ENCODE measurements at regions not wholly inside any gene's neighbourhood (a gene's known extent, or its start where the extent isn't known, plus 50 kb on each side); places are given as distances from the start of the nearest gene placed in this dataset.

- no peaks in the 10 kb centered on the region for H3K9me3 Mint-ChIP-seq (ENCODE audit: unreplicated experiment)
- H3K36me3 Mint-ChIP-seq (ENCODE audit: low read depth, unreplicated experiment): peaks cover 4% of the 10 kb centered on the region
- H3K4me3 Mint-ChIP-seq (ENCODE audit: unreplicated experiment): peak overlapping the region; percentile 80
- H3K27me3 Mint-ChIP-seq (ENCODE audit: unreplicated experiment): peaks cover 9% of the 10 kb centered on the region
- H3K4me1 Mint-ChIP-seq (ENCODE audit: unreplicated experiment): peaks cover 26% of the 10 kb centered on the region
- DNase-seq (ENCODE audit: low spot score): peak; percentile 47
- no peak overlapping the region for H3K27ac Mint-ChIP-seq (ENCODE audit: unreplicated experiment)
- peak; percentile 62 for TF ChIP-seq CTCF (IDR thresholded peaks at IDR 0.05; ENCODE audit: unreplicated experiment)
These were observed 65.9 kb upstream of the ZNF599 start for GRCh38 chr19:34838753-34839431.

DNA sequence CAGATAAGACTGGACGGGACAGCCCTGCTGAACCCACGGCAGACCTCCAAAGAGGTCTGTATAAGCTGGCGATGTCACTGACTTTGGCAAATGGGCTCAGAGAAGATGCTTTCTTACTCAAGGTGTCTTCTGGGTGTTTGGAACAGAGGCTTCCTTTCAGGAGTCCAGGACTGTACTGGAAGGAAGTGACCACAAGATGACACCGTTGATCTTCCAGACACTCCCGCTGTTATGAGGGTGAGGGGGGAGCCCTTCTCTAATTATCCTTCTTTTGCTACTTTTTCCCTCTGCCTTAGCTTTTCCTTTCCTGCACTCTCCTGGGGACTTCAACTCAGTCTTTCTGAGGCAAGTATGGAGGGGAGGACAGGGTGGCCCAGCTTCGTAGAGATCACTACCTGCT, 65.2 kb upstream of the ZNF599 start:
- H3K27me3 Mint-ChIP-seq (ENCODE audit: unreplicated experiment): peaks cover 9% of the 10 kb centered on the region
- peak overlapping the region; percentile 80 for H3K4me3 Mint-ChIP-seq (ENCODE audit: unreplicated experiment)
- DNase-seq (ENCODE audit: low spot score): no peak
- H3K4me1 Mint-ChIP-seq (ENCODE audit: unreplicated experiment): peaks cover 26% of the 10 kb centered on the region
- peak overlapping the region; percentile 91 for H3K27ac Mint-ChIP-seq (ENCODE audit: unreplicated experiment)
- H3K9me3 Mint-ChIP-seq (ENCODE audit: unreplicated experiment): no peaks in the 10 kb centered on the region
- peaks cover 4% of the 10 kb centered on the region for H3K36me3 Mint-ChIP-seq (ENCODE audit: low read depth, unreplicated experiment)
- no peak for TF ChIP-seq CTCF (IDR thresholded peaks at IDR 0.05; ENCODE audit: unreplicated experiment)

GRCh38 chr19:34837262-34837661, 64.2 kb upstream of the ZNF599 start:
- TF ChIP-seq CTCF (IDR thresholded peaks at IDR 0.05; ENCODE audit: unreplicated experiment): no peak
- H3K4me1 Mint-ChIP-seq (ENCODE audit: unreplicated experiment): peaks cover 26% of the 10 kb centered on the region
- no peaks in the 10 kb centered on the region for H3K9me3 Mint-ChIP-seq (ENCODE audit: unreplicated experiment)
- H3K27ac Mint-ChIP-seq (ENCODE audit: unreplicated experiment): peak overlapping the region; percentile 91
- H3K36me3 Mint-ChIP-seq (ENCODE audit: low read depth, unreplicated experiment): peaks cover 4% of the 10 kb centered on the region
- peak overlapping the region; percentile 60 for H3K4me3 Mint-ChIP-seq (ENCODE audit: unreplicated experiment)
- H3K27me3 Mint-ChIP-seq (ENCODE audit: unreplicated experiment): peaks cover 12% of the 10 kb centered on the region
- DNase-seq (ENCODE audit: low spot score): peak; percentile 24

DNA sequence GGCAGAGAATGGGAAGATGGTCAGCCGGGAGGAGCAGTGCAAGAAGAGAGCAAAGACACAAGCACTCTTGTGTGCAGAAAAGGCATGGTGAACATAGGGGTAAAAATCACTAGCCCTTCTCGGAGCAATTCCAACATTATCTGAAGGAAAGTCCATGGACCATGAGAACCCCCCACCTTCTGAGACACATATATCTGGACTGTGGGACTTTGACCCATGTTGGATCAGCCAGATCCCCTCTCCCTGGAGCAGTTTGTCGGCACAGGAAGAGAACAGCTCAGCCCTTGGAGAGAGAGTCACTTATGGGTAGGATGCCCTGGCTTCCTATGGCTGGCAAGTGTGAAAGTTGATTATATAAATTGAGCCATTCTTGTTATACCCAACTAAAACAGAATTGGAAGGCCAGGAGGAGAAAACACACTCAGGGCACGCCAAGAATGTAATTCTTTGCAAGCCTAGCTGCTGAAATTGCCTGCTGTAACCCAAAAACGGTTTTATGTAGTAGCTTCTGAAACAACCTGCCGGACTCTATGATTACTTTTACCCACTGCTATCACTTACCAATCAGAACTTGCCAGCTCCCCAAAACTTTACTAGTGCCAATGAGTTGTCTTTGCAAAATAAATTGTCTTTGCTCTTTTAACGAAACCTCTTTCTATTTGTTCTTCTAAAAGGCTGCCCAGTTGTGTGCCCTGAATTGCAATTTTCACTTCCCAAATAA, 62.8 kb upstream of the ZNF599 start:
- Mint-ChIP-seq H3K9me3 (ENCODE audit: unreplicated experiment) (no peaks in the 10 kb centered on the region), H3K27ac (ENCODE audit: unreplicated experiment) (no peak overlapping the region), H3K4me3 (ENCODE audit: unreplicated experiment) (no peak overlapping the region), H3K36me3 (ENCODE audit: low read depth, unreplicated experiment) (peaks cover 4% of the 10 kb centered on the region), H3K4me1 (ENCODE audit: unreplicated experiment) (peaks cover 26% of the 10 kb centered on the region), H3K27me3 (ENCODE audit: unreplicated experiment) (peaks cover 12% of the 10 kb centered on the region)
- TF ChIP-seq CTCF (IDR thresholded peaks at IDR 0.05; ENCODE audit: unreplicated experiment): no peak
- no peak for DNase-seq (ENCODE audit: low spot score)

DNA sequence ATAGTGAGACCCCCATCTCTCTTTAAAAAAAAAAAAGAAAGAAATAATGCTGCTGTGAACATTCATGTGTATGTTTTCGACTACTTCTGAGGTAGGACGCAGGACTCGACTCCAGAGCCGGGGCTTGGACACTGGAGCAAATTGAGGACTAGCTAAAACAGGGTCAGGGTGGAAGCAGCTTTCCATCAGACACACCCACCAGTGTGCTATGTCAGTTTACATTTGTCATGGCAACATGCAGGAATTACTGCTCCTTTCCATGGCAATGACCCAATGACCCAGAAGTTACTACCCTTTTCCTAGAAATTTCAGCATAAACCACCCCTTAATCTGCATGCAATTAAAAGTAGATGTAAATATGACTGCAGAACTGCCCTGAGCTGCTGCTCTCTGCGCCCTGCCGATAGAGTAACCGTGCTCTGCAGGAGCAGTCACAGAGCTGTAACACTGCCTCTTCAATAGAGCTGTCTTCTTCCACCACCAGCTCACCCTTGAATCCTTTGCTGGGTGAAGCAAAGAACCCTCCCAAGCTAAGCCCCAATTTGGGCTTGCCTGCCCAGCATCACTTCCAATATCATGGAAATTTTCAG, 61.6 kb upstream of the ZNF599 start:
- H3K27me3 Mint-ChIP-seq (ENCODE audit: unreplicated experiment): peaks cover 12% of the 10 kb centered on the region
- H3K27ac Mint-ChIP-seq (ENCODE audit: unreplicated experiment): no peak overlapping the region
- H3K36me3 Mint-ChIP-seq (ENCODE audit: low read depth, unreplicated experiment): peaks cover 4% of the 10 kb centered on the region
- no peak overlapping the region for H3K4me3 Mint-ChIP-seq (ENCODE audit: unreplicated experiment)
- no peaks in the 10 kb centered on the region for H3K9me3 Mint-ChIP-seq (ENCODE audit: unreplicated experiment)
- DNase-seq (ENCODE audit: low spot score): no peak
- H3K4me1 Mint-ChIP-seq (ENCODE audit: unreplicated experiment): peaks cover 26% of the 10 kb centered on the region
- TF ChIP-seq CTCF (IDR thresholded peaks at IDR 0.05; ENCODE audit: unreplicated experiment): no peak
